MG63 (cell line): ENCODE measurements at regions not wholly inside any gene's neighbourhood (a gene's known extent, or its start where the extent isn't known, plus 50 kb on each side); places are given as distances from the start of the nearest gene placed in this dataset.
"Not testable (repeated sequence)": the region's sequence is repeated elsewhere in the genome, so short reads cannot be mapped to it uniquely, and the experiment has no call there.

Experiments
- DNase-seq: peaks from one replicate; pipeline ENCODE4 v3.0.0-alpha.2; 2020
- H3K27me3 ChIP-seq: fragments of 250-450 bp; sonication (Bioruptor Pico); 2 replicates; pipeline ENCODE4 v1.5.1; 2020; ENCODE audit warnings: mild to moderate bottlenecking, moderate library complexity
- H3K36me3 ChIP-seq: fragments of 250-450 bp; sonication (Bioruptor Pico); 2 replicates; pipeline ENCODE4 v1.5.1; 2020; ENCODE audit warnings: mild to moderate bottlenecking, moderate library complexity
- H3K4me3 ChIP-seq: fragments of 250-450 bp; sonication (Bioruptor Pico); 2 replicates; pipeline ENCODE4 v1.5.1; 2020; ENCODE audit warnings: mild to moderate bottlenecking, moderate library complexity
- H3K9me3 ChIP-seq: fragments of 250-450 bp; sonication (Bioruptor Pico); 2 replicates; pipeline ENCODE4 v1.5.1; 2020; ENCODE audit warnings: mild to moderate bottlenecking, moderate library complexity

GRCh38 chr10:114872519-114873087, 51.0 kb downstream of the FHIP2A start:
- H3K27me3 ChIP-seq, result no peaks in the 10 kb centered on the region

GRCh38 chr10:114874827-114875411, 53.3 kb downstream of the FHIP2A start:
- Histone ChIP-seq H3K36me3 (no peaks in the 10 kb centered on the region), H3K9me3 (no peaks in the 10 kb centered on the region), H3K27me3 (no peaks in the 10 kb centered on the region), H3K4me3 (no peak overlapping the region)
- peak; percentile 72 for DNase-seq

More at GRCh38 chr10:114872519-114873087, 51.0 kb downstream of the FHIP2A start:
- no peaks in the 10 kb centered on the region for H3K9me3 ChIP-seq
- no peaks in the 10 kb centered on the region for H3K36me3 ChIP-seq
- no peak for DNase-seq
- H3K4me3 ChIP-seq, result no peak overlapping the region

GRCh38 chr10:114875590-114876081, 54.1 kb downstream of the FHIP2A start:
- H3K27me3 ChIP-seq, H3K9me3 ChIP-seq, H3K4me3 ChIP-seq, DNase-seq, H3K36me3 ChIP-seq: not testable (repeated sequence)

DNA sequence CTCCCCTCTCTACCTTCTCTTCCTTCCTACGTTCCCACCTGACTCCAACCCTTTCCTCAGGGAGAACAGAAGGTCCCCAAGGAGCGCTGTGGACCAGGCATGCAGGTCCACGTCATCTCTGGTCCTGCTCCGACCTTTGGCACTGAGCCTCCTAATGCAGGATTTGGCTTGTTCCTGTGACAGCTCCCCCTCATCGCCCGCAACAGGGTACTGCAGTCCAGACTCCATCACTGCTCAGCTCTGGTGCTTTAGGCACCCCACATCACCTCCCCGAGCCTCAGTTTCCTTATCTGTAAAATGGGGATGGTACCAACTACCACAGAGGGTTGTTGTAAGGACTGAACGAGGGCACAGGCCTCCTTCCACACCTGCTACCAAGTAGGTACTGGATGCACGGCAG, 54.6 kb downstream of the FHIP2A start:
- DNase-seq, result no peak
- Histone ChIP-seq H3K27me3 (no peaks in the 10 kb centered on the region), H3K9me3 (no peaks in the 10 kb centered on the region), H3K4me3 (no peak overlapping the region), H3K36me3 (no peaks in the 10 kb centered on the region)

DNA sequence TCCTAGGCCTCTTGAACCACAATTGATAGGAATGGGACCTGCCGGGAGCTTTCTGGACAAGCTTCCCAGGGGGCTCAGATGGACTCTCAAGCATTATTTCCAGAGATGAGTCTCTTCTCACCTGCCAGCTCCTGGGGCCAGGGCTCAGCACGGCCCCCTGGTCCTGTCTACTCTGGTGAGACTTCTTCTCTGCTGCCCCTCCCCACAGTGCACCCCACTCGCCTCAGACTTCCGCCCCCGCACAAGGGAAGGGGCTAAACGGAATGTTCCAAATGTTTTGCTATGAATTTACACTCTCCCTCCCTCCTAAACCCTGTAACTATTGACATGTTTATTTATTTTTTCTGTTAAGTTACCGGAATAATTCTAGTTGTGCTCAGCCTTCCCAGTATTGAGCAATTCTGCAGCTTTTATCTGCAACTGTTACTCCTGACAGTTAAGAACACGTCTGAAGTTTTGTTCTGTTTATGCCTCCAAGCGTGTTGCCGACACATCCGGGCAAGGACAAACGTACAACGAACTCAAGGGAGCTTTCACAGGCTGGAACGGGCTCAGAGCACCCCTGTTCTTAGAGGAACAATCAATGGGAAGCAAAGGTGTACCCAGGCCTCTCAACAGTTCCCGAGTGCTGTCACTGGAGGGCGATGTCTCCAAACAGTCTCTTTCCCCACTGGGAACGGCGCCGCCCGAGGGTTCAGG, 55.2 kb downstream of the FHIP2A start:
- Histone ChIP-seq H3K9me3 (no peaks in the 10 kb centered on the region), H3K36me3 (no peaks in the 10 kb centered on the region), H3K4me3 (no peak overlapping the region), H3K27me3 (no peaks in the 10 kb centered on the region)
- peak; percentile 64 for DNase-seq

- DNase-seq, result no peak
- H3K36me3 ChIP-seq, result no peaks in the 10 kb centered on the region
- H3K27me3 ChIP-seq, result no peaks in the 10 kb centered on the region
- no peak overlapping the region for H3K4me3 ChIP-seq
- H3K9me3 ChIP-seq, result no peaks in the 10 kb centered on the region
These were observed 55.7 kb downstream of the FHIP2A start for GRCh38 chr10:114877301-114877644.

DNA sequence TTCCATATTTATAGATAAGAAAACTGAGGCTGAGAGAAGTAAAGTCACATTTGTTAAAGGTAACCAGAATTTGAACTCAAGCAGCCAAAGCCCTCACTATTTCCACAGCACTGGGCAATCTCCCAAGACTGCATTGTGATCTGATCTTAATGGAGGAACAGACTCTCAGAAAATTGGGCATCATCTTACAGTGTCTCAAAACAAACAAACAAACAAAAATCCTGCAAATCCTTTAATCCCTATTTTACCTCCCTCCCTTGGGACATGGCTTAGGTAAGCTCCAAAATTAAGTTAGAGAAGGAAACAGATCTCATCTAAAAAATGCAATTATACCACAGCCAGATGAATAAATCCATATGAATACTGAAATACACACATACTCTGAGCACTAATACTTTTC, 57.5 kb downstream of the FHIP2A start:
- Histone ChIP-seq H3K9me3 (no peaks in the 10 kb centered on the region), H3K36me3 (no peaks in the 10 kb centered on the region), H3K27me3 (no peaks in the 10 kb centered on the region), H3K4me3 (no peak overlapping the region)
- DNase-seq, result peak; percentile 22

DNA sequence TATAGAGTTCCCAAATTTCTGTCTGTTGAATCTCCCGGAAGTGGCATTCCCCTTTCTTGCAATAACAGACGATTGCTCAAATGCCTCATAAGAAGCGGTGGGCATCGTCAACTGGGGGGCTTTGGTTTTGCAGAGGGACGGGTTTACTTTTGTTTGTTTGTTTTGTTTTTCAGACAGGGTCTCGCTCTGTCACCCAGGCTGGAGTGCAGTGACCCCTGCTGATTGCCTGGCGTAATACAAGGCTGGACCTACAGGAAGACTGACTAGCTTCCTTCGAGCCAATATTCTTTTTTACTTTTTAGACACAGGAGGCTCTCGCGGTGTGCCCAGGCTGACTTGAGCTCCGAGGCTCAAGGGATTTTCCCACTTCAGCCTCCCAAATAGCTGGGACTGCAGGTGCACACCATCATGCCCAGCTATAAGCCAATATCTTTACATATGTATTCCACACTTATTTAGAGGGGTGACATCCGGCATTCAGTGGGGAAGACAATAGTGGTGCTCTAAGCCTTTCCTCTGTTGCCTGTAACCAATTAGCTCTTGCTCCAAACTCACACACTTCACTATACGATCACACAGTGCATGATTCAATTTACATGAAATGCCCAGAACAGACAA, 58.1 kb downstream of the FHIP2A start:
- H3K36me3 ChIP-seq, result no peaks in the 10 kb centered on the region
- no peak overlapping the region for H3K4me3 ChIP-seq
- H3K27me3 ChIP-seq, result no peaks in the 10 kb centered on the region
- no peaks in the 10 kb centered on the region for H3K9me3 ChIP-seq
- DNase-seq, result peak; percentile 42

DNA sequence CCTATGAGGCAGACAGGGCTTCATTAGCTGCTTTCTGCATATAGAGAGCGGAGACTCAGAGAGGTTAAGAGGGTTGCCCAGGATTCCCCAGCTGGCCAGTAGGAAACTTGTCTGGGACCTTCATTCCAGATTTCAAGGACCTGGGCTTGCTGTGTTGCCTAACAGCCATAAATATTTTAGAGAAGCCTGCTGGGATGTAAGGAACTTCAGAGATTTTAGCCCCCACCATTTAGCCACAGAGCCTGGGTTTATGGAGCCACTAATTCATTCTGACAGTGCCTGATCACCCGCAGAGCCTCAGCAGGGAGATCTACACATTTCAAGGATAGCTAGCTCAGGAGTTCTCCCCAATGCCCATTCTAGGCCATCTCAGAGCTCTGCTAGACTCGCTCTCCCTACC, 56.6 kb upstream of the TRUB1 start:
- Histone ChIP-seq H3K36me3 (no peaks in the 10 kb centered on the region), H3K9me3 (no peaks in the 10 kb centered on the region), H3K27me3 (no peaks in the 10 kb centered on the region), H3K4me3 (no peak overlapping the region)
- no peak for DNase-seq

GRCh38 chr10:114881901-114882300, 56.1 kb upstream of the TRUB1 start:
- Histone ChIP-seq H3K4me3 (no peak overlapping the region), H3K27me3 (no peaks in the 10 kb centered on the region), H3K9me3 (no peaks in the 10 kb centered on the region), H3K36me3 (no peaks in the 10 kb centered on the region)
- no peak for DNase-seq

DNA sequence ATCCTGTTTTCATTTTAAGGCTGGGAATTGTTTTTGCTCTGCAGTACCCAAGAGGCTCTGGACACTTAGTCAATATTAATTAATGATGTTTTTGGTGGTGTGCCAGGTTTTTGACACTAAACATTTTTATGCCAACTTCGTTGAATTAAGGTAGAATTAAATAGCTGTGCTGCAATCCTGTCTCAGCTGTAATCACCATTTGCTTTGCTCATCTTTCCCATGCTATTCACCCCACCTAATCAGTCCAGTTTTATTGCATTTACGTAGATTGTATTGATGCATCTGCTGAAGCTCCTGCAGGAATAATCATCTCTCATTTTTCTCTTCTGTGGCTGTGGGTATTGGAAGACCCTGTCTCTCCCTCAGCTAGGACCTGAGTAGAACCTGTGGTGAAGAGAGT, 52.6 kb upstream of the TRUB1 start:
- H3K9me3 ChIP-seq, result no peaks in the 10 kb centered on the region
- H3K4me3 ChIP-seq, result no peak overlapping the region
- no peaks in the 10 kb centered on the region for H3K36me3 ChIP-seq
- DNase-seq, result no peak
- no peaks in the 10 kb centered on the region for H3K27me3 ChIP-seq
